Uterus (tissue), 3 donors: ENCODE measurements at regions not wholly inside any gene's neighbourhood (a gene's known extent, or its start where the extent isn't known, plus 50 kb on each side); places are given as distances from the start of the nearest gene placed in this dataset.
"Not testable (repeated sequence)": the region's sequence is repeated elsewhere in the genome, so short reads cannot be mapped to it uniquely, and the experiment has no call there.

ENCODE experiments used
- DNase-seq, 2 donors: peaks; one replicate each; pipeline ENCODE4 v3.0.0-alpha.2; 2019 to 2020
- H3K27ac ChIP-seq, 2 donors: fragments of 200-600 bp; sonication (generic); 1 replicate in 1 of 2; 2 replicates in 1 of 2; pipeline ENCODE4 v1.5.1; 2016 to 2018
- H3K27me3 ChIP-seq, 2 donors: fragments of 200-600 bp; sonication (generic); one replicate each; pipeline ENCODE4 v1.5.1; 2018 to 2019; ENCODE audit warnings: control low read depth in 1 of 2
- H3K36me3 ChIP-seq, 2 donors: fragments of 200-600 bp; sonication (generic); one replicate each; pipeline ENCODE4 v1.5.1; 2019; ENCODE audit warnings: control low read depth in 1 of 2
- H3K4me1 ChIP-seq, 2 donors: fragments of 200-600 bp; sonication (generic); one replicate each; pipeline ENCODE4 v1.5.1; 2018 to 2019; ENCODE audit warnings: control low read depth in 1 of 2
- H3K4me3 ChIP-seq, 2 donors: fragments of 200-600 bp; sonication (generic); 1 replicate in 1 of 2; 2 replicates in 1 of 2; pipeline ENCODE4 v1.5.1; 2018 to 2019; ENCODE audit warnings: mild to moderate bottlenecking in 1 of 2
- H3K9me3 ChIP-seq, 2 donors: fragments of 200-600 bp; sonication (generic); one replicate each; pipeline ENCODE4 v1.5.1; 2019; ENCODE audit warnings: control low read depth in 1 of 2
- POLR2A ChIP-seq, 2 donors: fragments of 450-650 bp; IDR thresholded peaks; one replicate each; pipeline ENCODE4 v1.6.1; 2016; ENCODE audit warnings: antibody characterized with exemption in 2 of 2, mild to moderate bottlenecking in 1 of 2, moderate library complexity in 1 of 2
- intact Hi-C: fragments of 100-400 bp; cut with DNase I; formaldehyde crosslinking; loops from one replicate; pipeline ENCODE4 v1.15.1; 2023; ENCODE audit warnings: low total_unique reads
- TF ChIP-seq, protein P1 (sequence below), 4 experiments: fragments of 200-600 bp in 2 of 4; fragments of 450-650 bp in 2 of 4; sonication (generic) in 2 of 4; IDR thresholded peaks; one replicate each; pipeline ENCODE4 v1.5.1; 2016 to 2019; ENCODE audit warnings: antibody characterized with exemption in 4 of 4, mild to moderate bottlenecking in 2 of 4, moderate library complexity in 1 of 4
- donor health status: DM: yes; HTN: yes; CAD: no.

DNA sequence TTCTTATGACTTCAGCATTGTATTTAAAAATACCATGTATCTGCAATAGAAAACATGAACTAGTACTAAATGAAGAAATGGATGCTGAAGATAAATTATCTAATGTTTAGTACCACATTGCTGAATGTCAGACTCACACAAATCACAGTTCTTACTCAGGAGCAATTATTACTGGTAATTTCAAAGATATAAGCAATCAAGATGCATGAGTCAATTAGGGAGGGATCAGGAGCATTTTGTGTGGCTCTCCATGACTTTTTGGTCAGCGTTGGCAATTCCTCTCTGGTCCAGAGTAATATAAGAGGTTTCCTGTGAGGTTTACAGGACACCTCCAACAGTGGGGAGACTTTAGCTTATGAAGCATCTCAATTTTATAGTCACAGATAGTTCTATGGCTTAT lies 167.0 kb upstream of the PCDH7 start:
- no peaks in the 10 kb centered on the region for H3K4me1 ChIP-seq
- no peak for DNase-seq
- H3K27me3 ChIP-seq: no peaks in the 10 kb centered on the region
- no peak overlapping the region for H3K4me3 ChIP-seq
- H3K36me3 ChIP-seq: no peaks in the 10 kb centered on the region
- TF ChIP-seq, protein P1, sequence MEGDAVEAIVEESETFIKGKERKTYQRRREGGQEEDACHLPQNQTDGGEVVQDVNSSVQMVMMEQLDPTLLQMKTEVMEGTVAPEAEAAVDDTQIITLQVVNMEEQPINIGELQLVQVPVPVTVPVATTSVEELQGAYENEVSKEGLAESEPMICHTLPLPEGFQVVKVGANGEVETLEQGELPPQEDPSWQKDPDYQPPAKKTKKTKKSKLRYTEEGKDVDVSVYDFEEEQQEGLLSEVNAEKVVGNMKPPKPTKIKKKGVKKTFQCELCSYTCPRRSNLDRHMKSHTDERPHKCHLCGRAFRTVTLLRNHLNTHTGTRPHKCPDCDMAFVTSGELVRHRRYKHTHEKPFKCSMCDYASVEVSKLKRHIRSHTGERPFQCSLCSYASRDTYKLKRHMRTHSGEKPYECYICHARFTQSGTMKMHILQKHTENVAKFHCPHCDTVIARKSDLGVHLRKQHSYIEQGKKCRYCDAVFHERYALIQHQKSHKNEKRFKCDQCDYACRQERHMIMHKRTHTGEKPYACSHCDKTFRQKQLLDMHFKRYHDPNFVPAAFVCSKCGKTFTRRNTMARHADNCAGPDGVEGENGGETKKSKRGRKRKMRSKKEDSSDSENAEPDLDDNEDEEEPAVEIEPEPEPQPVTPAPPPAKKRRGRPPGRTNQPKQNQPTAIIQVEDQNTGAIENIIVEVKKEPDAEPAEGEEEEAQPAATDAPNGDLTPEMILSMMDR (IDR thresholded peaks at IDR 0.05): no peak
- no peak for TF ChIP-seq POLR2A (IDR thresholded peaks at IDR 0.05)
- H3K27ac ChIP-seq: no peak overlapping the region
- intact Hi-C loops: no loop called here
- H3K9me3 ChIP-seq: no peaks in the 10 kb centered on the region

DNA sequence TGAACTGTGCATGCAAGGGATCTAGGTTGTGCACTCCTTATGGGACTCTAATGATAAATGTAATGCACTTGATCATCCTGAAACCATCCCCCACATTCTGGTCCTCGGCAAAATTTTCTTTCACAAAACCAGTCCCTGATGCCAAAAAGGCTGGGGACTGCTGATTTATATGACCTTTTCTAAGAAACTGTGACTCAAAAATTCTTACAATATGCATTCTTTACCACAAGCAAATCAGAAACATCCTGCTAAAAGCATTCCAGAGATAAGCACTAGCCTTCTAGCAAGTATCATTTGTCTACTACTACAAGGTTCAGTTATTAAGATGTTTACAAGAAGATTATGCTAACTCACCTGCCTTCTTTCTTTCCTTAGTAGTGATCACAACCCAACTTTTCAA lies 166.5 kb upstream of the PCDH7 start:
- TF ChIP-seq, protein P1 (IDR thresholded peaks at IDR 0.05): no peak
- no peak for DNase-seq
- H3K4me1 ChIP-seq: no peaks in the 10 kb centered on the region
- H3K4me3 ChIP-seq: no peak overlapping the region
- H3K9me3 ChIP-seq: no peaks in the 10 kb centered on the region
- H3K27me3 ChIP-seq: no peaks in the 10 kb centered on the region
- H3K27ac ChIP-seq: no peak overlapping the region
- intact Hi-C loops: no loop called here
- no peaks in the 10 kb centered on the region for H3K36me3 ChIP-seq

DNA sequence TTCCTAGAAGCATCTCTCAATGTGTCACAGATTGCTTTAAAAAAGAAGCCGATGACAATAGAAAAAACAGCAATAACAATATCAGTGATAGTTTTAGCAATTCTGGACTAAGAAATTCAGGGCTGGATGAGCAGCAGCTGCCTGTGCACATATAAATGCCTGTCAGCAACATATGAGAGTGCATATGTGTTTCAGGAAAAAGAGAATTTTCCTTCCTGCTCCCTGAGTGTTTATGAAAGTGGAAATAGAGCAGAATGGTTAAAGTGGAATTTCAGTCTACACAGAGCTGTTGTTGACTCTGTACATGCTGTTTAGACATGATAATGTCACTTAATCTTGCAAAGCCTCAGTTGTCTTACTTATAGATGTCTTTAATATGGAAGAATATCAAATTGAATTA lies 164.4 kb upstream of the PCDH7 start:
- no peaks in the 10 kb centered on the region for H3K4me1 ChIP-seq
- H3K27ac ChIP-seq: no peak overlapping the region
- intact Hi-C loops: no loop called here
- no peak for TF ChIP-seq POLR2A (IDR thresholded peaks at IDR 0.05)
- TF ChIP-seq, protein P1 (IDR thresholded peaks at IDR 0.05): no peak
- no peak overlapping the region for H3K4me3 ChIP-seq
- no peaks in the 10 kb centered on the region for H3K9me3 ChIP-seq
- DNase-seq: no peak
- H3K27me3 ChIP-seq: no peaks in the 10 kb centered on the region
- H3K36me3 ChIP-seq: no peaks in the 10 kb centered on the region

DNA sequence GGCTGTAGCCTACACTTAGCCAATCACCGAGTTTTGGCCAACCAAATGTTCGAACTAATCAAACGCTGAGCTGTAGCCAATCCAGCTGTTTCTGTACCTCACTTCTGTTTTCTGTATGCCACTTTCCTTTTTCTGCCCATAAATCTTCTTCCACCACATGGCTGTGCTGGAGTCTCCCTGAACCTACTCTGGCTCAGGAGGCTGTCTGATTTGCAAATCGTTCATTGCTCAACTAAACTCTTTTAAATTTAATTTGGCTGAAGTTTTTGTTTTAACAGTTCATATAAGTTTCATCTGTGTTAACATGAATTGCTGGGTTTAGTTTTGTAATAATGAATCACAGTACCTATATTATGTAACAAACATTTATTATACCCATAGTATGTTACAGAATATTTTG lies 160.7 kb upstream of the PCDH7 start:
- no peak for TF ChIP-seq POLR2A (IDR thresholded peaks at IDR 0.05)
- TF ChIP-seq, protein P1 (IDR thresholded peaks at IDR 0.05): no peak
- no peaks in the 10 kb centered on the region for H3K36me3 ChIP-seq
- intact Hi-C loops: no loop called here

DNA sequence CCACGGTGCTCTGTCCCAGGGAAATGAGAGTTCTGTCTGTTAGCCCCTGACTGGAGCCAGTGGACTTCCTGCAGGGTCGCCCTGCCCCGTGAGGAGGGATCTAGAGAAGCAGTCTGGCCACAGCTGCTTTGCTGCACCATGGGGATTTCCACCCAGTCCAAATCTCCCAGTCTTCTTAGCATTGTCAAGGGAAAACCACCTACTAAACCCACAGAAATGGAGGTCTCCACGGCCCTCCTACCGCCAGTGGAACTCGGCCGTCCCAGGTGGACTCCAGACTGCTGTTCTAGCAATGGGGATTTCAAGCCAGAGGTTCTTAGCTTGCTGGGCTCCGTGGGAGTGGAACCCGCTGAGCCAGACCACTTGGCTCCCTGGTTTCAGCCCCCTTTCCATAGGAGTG lies 133.3 kb upstream of the PCDH7 start:
- DNase-seq: no peak
- Histone ChIP-seq H3K9me3 (no peaks in the 10 kb centered on the region), H3K27me3 (no peaks in the 10 kb centered on the region), H3K27ac (no peak overlapping the region), H3K4me3 (no peak overlapping the region), H3K36me3 (no peaks in the 10 kb centered on the region), H3K4me1 (no peaks in the 10 kb centered on the region)
- no peak for TF ChIP-seq POLR2A (IDR thresholded peaks at IDR 0.05)
- TF ChIP-seq, protein P1 (IDR thresholded peaks at IDR 0.05): no peak
- intact Hi-C loops: no loop called here

More for the DNA sequence above, 160.7 kb upstream of the PCDH7 start:
- Histone ChIP-seq H3K4me3 (no peak overlapping the region), H3K27me3 (no peaks in the 10 kb centered on the region), H3K27ac (no peak overlapping the region), H3K4me1 (no peaks in the 10 kb centered on the region), H3K9me3 (no peaks in the 10 kb centered on the region)
- no peak for DNase-seq

DNA sequence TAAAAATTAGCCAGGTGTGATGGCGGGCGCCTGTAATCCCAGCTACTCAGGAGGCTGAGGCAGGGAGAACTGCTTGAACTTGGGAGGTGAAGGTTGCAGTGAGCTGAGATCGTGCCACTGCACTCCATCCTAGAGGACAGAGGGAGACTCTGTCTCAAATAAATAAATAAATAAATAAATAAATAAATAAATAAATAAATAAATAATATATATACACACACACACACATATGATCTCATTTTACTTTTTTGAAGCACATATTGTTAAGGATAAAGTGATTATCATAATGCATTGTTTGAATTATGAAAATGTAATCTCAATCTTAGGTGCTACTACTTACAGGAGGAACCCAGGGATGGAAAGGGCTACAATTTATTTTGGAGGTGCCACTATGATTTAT lies 130.5 kb upstream of the PCDH7 start:
- H3K4me3 ChIP-seq, H3K36me3 ChIP-seq, H3K27ac ChIP-seq, H3K9me3 ChIP-seq, intact Hi-C loops, H3K27me3 ChIP-seq, H3K4me1 ChIP-seq, DNase-seq: not testable (repeated sequence)
